Cardiac muscle cell (in vitro differentiated cells and primary cell): ENCODE measurements at regions not wholly inside any gene's neighbourhood (a gene's known extent, or its start where the extent isn't known, plus 50 kb on each side); places are given as distances from the start of the nearest gene placed in this dataset.

Source experiments
- DNase-seq, 2 donors: peaks; one replicate each; pipeline versions ENCODE4 v3.0.0 to v3.0.0-alpha.2; 2010 to 2017; ENCODE audit warnings: low read depth in 1 of 2, low spot score in 1 of 2
- H3K27ac ChIP-seq: fragments of 200-600 bp; sonication (generic); 2 replicates; pipeline ENCODE4 v1.5.1; 2016
- H3K27me3 ChIP-seq: fragments of 200-600 bp; sonication (generic); 2 replicates; pipeline ENCODE4 v1.6.0; 2016; ENCODE audit warnings: control low read depth
- H3K36me3 ChIP-seq: fragments of 200-600 bp; sonication (generic); 2 replicates; pipeline ENCODE4 v1.5.1; 2016; ENCODE audit warnings: control low read depth
- H3K4me1 ChIP-seq: fragments of 200-600 bp; sonication (generic); 2 replicates; pipeline ENCODE4 v1.8.1; 2017; ENCODE audit warnings: low read depth, mild to moderate bottlenecking, mixed run types
- H3K4me3 ChIP-seq: fragments of 200-600 bp; sonication (generic); 2 replicates; pipeline ENCODE4 v1.5.1; 2016; ENCODE audit warnings: mild to moderate bottlenecking
- H3K9me3 ChIP-seq: fragments of 200-600 bp; sonication (generic); 2 replicates; pipeline ENCODE4 v1.5.1; 2017; ENCODE audit warnings: low read depth, mild to moderate bottlenecking, control low read depth
- CTCF ChIP-seq: IDR thresholded peaks from 2 replicates; pipeline ENCODE4 v1.5.1; 2012; ENCODE audit warnings: low read depth, mild to moderate bottlenecking, low read length

GRCh38 chr2:129085386-129085785, 766.7 kb upstream of the HS6ST1 start:
- TF ChIP-seq CTCF: no peak

GRCh38 chr2:129087133-129087813, 768.6 kb upstream of the HS6ST1 start:
- H3K4me1 ChIP-seq: no peaks in the 10 kb centered on the region
- no peak overlapping the region for H3K27ac ChIP-seq
- peak in 1 of 2 donors; percentile 95 for DNase-seq
- H3K27me3 ChIP-seq: no peaks in the 10 kb centered on the region
- H3K4me3 ChIP-seq: no peak overlapping the region
- no peaks in the 10 kb centered on the region for H3K9me3 ChIP-seq
- TF ChIP-seq CTCF: no peak
- no peaks in the 10 kb centered on the region for H3K36me3 ChIP-seq

More at GRCh38 chr2:129085386-129085785, 766.7 kb upstream of the HS6ST1 start:
- Histone ChIP-seq H3K9me3 (no peaks in the 10 kb centered on the region), H3K4me3 (no peak overlapping the region), H3K27ac (no peak overlapping the region), H3K36me3 (no peaks in the 10 kb centered on the region), H3K4me1 (no peaks in the 10 kb centered on the region), H3K27me3 (no peaks in the 10 kb centered on the region)
- no peak for DNase-seq

- no peak overlapping the region for H3K27ac ChIP-seq
- H3K4me1 ChIP-seq: no peaks in the 10 kb centered on the region
- H3K9me3 ChIP-seq: no peaks in the 10 kb centered on the region
- no peak overlapping the region for H3K4me3 ChIP-seq
- H3K27me3 ChIP-seq: no peaks in the 10 kb centered on the region
- TF ChIP-seq CTCF: no peak
- no peak for DNase-seq
- H3K36me3 ChIP-seq: no peaks in the 10 kb centered on the region
Measured at GRCh38 chr2:129091620-129092019, 773.0 kb upstream of the HS6ST1 start.

GRCh38 chr2:129092956-129093355, 774.3 kb upstream of the HS6ST1 start:
- no peaks in the 10 kb centered on the region for H3K36me3 ChIP-seq
- no peaks in the 10 kb centered on the region for H3K27me3 ChIP-seq
- no peaks in the 10 kb centered on the region for H3K9me3 ChIP-seq
- no peak for TF ChIP-seq CTCF
- H3K4me3 ChIP-seq: no peak overlapping the region
- no peak overlapping the region for H3K27ac ChIP-seq
- no peak for DNase-seq
- H3K4me1 ChIP-seq: no peaks in the 10 kb centered on the region

- H3K4me3 ChIP-seq: no peak overlapping the region
- no peak for DNase-seq
- no peaks in the 10 kb centered on the region for H3K9me3 ChIP-seq
- no peak overlapping the region for H3K27ac ChIP-seq
- H3K27me3 ChIP-seq: no peaks in the 10 kb centered on the region
- no peaks in the 10 kb centered on the region for H3K36me3 ChIP-seq
- H3K4me1 ChIP-seq: no peaks in the 10 kb centered on the region
- TF ChIP-seq CTCF: no peak
Measured at GRCh38 chr2:129101186-129101585, 782.5 kb upstream of the HS6ST1 start.
